ENCODE measurements at regions not wholly inside any gene's neighbourhood (a gene's known extent, or its start where the extent isn't known, plus 50 kb on each side); places are given as distances from the start of the nearest gene placed in this dataset.

- no peak for DNase-seq (ENCODE audit: low read depth)
- no peak overlapping the region for H3K4me3 ChIP-seq (ENCODE audit: control insufficient read depth, low read depth, low read length)
- TF ChIP-seq, protein P1, sequence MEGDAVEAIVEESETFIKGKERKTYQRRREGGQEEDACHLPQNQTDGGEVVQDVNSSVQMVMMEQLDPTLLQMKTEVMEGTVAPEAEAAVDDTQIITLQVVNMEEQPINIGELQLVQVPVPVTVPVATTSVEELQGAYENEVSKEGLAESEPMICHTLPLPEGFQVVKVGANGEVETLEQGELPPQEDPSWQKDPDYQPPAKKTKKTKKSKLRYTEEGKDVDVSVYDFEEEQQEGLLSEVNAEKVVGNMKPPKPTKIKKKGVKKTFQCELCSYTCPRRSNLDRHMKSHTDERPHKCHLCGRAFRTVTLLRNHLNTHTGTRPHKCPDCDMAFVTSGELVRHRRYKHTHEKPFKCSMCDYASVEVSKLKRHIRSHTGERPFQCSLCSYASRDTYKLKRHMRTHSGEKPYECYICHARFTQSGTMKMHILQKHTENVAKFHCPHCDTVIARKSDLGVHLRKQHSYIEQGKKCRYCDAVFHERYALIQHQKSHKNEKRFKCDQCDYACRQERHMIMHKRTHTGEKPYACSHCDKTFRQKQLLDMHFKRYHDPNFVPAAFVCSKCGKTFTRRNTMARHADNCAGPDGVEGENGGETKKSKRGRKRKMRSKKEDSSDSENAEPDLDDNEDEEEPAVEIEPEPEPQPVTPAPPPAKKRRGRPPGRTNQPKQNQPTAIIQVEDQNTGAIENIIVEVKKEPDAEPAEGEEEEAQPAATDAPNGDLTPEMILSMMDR (conservative IDR thresholded peaks at IDR 0.05; ENCODE audit: control insufficient read depth, insufficient read depth, low read depth, low read length), result no peak
Observed at GRCh38 chrX:16518131-16518530, 131.8 kb upstream of the S100G start.

- TF ChIP-seq, protein P1 (conservative IDR thresholded peaks at IDR 0.05; ENCODE audit: control insufficient read depth, insufficient read depth, low read depth, low read length), result no peak
- no peak overlapping the region for H3K4me3 ChIP-seq (ENCODE audit: control insufficient read depth, low read depth, low read length)
- no peak for DNase-seq (ENCODE audit: low read depth)
Observed at GRCh38 chrX:16524316-16524715, 125.6 kb upstream of the S100G start.

GRCh38 chrX:16526003-16526402 lies 124.0 kb upstream of the S100G start:
- DNase-seq (ENCODE audit: low read depth), result no peak
- H3K4me3 ChIP-seq (ENCODE audit: control insufficient read depth, low read depth, low read length), result no peak overlapping the region
- TF ChIP-seq, protein P1 (conservative IDR thresholded peaks at IDR 0.05; ENCODE audit: control insufficient read depth, insufficient read depth, low read depth, low read length), result no peak

DNA sequence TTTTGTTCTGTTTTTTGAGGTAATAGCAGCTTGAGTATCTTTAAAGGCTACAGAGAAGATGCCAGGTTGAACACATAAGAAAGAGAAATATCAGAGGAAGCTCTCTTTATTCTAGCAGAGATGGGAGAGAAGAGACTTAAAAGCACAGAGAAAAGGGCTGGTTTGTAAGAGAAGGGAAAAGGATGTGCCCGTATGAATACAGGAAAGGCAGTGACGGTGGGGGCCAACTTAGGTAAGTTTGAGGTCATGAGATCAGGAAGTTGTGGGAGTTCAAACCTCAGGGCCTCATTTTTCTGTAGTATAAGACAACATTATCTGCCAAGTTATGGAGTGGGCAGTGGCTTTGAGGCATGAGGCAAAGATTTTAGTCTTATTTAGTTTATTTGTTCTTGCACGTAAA lies 121.3 kb upstream of the S100G start:
- TF ChIP-seq, protein P1 (conservative IDR thresholded peaks at IDR 0.05; ENCODE audit: control insufficient read depth, insufficient read depth, low read depth, low read length), result no peak
- no peak for DNase-seq (ENCODE audit: low read depth)
- H3K4me3 ChIP-seq (ENCODE audit: control insufficient read depth, low read depth, low read length), result no peak overlapping the region
